ENCODE measurements at regions not wholly inside any gene's neighbourhood (a gene's known extent, or its start where the extent isn't known, plus 50 kb on each side); places are given as distances from the start of the nearest gene placed in this dataset.

DNA sequence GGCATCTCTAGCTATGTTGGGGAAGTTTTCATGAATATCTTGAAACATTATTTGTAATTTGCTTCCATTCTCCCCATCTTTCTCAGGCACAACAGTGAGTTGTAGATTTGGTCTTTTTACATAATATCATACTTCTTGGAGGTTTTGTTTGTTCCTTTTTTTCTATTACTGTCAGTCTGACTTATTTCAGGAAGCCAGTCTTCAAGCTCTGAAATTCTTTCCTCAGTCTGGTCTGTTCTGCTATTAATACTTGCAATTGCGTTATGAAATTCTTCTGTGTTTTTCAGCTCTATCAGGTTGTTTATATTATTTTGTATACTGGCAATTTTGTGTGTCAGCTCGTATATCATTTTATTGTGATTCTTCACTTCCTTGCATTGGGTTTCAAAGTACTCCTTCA, 424.6 kb upstream of the PTBP2 start:
- DNase-seq (ENCODE audit: low spot score) = no peak

DNA sequence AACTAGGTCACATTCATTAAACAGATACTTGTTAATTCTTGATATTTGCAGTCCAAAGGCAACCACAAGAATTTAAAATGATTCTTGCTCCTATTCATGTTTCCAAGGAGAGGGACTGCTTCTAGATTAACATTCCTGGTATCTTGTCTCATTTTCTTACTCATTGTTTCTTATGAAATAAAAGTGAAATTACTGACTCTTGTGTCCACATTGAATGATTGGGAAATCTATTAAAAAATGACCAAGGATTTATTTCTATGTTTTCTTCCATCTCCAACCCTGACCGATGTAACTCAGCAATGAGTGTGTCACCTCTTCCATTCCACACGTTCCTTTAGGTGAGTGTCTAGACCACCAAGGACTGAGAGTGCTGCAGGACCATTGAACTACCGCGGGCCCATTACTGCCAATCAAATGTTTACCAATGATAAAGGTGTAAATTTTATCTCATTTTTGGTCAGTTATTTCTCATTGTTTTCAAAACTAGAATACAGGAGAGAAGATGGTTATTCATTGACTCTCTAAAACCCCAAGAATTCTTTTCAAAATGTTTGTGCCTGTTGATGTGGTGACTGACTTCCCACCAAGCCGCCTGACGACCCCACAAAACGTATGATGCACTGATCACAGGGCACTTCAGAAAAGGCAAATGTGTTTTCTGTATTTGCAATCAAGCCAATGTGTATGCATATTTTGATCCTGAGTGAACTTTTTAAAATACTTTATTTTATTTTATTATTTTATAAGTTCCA, 414.6 kb upstream of the PTBP2 start:
- DNase-seq (ENCODE audit: low spot score) = no peak

DNA sequence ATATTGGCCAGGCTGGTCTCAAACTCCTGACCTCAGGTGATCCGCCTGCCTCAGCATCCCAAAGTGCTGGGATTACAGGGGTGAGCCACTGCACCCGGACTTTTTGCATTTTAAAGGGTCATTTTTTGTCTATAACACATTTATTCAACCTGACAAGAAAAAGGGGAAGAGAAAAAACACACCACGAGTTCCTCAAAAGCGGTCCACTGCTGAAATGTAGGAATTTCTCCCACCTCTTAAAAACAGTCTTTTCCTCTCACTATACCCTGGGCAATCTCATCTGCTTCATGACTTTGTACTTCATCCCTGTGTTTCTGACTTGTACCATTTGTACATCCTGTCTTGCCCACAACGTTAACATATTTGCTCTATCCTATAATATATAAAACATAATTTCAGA, 413.3 kb upstream of the PTBP2 start:
- DNase-seq (ENCODE audit: low spot score) = no peak

DNA sequence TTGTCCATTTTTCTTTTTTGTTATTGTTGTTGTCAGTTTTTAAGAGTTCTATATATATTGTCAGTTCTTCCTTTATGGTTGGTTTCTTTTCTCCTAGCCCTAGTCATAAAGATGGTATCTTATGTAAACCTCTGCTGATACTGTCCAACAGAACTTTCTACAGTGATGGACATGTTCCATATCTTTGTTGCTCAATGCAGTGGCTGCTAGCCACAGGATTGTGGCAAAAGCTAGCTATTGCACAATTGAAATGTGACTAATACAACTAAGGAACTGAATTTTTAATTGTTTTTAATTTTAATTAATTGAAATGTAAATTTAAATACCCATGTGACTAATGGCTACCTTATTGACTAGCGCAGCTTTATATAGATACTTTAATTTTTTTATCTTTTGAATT, 411.8 kb upstream of the PTBP2 start:
- DNase-seq (ENCODE audit: low spot score) = no peak

DNA sequence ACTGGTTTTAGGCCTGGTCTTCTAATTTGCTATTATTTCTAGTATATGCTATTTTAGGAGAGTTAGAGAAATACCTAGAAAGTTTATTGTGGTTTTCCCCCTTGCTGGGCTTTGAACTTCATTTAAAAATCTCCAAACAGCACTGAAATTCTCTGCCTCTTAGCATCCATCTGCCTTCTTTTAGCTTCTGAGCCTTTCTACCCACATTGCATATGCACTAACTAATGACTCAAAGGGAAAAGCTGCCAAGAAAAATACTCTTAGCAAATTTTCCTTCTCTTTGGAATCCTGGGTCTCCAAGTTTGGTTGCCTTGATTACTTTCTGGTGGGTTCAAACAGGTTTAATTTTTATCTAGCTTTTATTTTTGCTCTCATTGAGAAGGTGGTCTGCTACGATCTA, 408.4 kb upstream of the PTBP2 start:
- DNase-seq (ENCODE audit: low spot score) = no peak

DNA sequence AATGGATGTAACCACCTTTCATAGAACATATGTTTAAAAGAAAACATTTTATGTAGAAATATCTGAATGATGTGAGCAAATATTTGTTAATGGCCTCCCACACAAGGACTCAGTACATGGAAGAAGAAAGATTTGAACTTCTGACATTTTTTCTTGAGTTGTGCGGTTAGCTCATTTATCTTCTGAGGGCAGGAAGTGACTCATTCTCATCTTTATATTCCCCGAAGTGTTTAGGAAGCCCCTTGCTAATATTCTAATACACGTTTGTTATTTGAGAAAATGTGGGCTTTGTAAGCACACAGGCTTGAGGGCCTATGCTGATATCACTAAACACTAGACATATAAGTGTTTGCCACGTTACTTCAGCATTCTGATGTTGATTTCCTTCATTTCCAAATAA, 392.5 kb upstream of the PTBP2 start:
- DNase-seq (ENCODE audit: low spot score) = no peak

DNA sequence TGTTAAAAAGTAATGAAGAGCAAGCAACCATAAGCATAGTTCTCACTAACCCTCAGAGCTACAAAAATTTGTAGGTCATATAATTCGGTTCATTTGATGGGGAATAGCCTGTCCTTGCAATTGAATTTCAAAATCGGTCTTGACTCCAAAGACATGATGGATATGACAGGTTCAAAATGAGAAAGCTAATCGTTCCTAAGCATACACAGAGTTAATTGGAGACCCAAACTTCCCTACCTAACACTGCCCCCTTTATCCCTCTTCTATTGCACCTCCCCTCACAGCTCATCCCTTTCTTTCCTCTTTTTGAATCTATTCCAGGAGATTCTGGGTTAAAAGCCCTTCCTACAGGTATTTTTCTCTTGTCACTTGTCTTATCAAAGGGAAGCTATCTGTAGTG, 390.0 kb upstream of the PTBP2 start:
- no peak for DNase-seq (ENCODE audit: low spot score)

DNA sequence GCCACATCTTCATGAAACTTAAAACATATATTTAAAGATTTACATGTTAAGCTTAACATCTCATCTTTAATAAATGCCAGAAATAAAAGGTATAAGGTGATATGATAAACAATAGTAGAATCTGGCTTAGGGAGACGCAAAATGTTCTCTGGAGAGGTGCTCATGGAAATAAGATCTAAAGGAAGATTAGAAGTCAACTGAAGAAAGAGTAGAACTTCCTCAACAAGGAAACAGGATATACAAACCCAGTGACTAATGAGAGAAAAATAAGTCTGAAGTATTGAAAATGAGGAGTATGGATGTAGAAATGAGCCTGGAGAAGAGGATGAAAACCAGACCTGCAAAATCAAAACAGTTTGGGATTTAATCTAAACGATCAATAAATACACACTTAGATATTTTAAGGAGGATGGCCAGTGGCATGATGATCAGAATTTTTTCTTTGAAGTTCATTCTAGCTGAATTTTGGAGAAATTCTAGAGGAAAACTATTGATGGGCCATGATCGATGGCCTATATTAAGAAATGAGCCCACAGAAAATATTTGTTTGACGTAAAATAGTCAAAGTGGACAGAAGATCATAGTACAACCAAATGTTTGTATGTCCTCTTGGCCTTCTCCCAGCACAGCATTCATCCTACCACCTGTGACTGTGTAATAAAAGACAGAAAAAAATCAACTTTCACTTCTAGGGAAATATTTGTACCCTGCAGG, 387.9 kb upstream of the PTBP2 start:
- no peak for DNase-seq (ENCODE audit: low spot score)

DNA sequence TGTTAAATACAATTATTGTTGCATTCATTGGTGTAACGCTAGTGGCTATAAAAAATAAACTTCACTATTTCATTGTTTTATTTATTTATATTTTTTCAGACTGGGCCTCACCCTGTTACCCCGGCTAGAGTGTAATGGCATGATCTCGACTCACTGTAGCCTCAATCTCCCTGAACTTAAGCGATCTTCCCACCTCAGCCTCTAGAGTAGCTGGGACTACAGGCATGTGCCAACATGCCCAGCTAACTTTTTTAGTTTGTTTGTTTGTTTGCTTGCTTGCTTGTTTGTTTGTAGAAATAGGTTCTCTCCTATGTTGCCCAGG, 387.4 kb upstream of the PTBP2 start:
- no peak for DNase-seq (ENCODE audit: low spot score)

DNA sequence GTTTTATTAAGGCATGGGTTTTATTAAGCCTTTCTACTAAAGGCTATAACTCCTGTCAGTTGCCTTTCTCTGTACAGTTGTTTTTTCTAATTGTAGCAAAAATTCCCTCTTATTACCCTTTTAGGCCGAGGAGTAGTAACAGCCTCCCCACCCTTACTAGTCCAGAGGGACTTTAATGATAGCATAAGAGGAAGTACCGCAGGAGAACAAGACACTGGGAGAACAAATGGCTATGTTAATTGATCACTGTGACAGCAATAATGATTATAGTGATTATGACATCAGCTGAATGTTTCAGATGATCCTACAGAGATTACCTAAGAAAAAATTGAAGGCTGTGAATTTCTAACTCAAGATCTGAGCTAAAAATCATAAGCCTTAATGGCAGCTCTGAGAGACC, 383.0 kb upstream of the PTBP2 start:
- no peak for DNase-seq (ENCODE audit: low spot score)

DNA sequence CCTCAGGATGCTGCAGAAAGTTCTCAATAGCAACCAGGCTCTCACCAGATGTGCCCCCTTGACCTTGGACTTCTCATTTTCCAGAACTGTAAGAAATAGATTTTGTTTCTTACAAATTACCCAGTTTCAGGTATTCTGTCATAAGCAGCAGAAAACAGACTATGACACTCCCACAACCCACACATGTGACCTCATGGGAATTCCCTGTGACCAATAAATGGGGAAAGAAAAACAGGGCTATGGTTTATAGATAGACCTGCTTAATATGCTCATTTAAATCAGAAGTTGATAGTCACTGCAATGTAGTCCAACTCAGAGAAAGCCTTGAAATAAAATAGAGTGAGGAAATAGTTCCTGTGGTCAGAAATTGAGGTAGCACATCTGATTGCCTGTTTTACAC, 380.9 kb upstream of the PTBP2 start:
- no peak for DNase-seq (ENCODE audit: low spot score)

DNA sequence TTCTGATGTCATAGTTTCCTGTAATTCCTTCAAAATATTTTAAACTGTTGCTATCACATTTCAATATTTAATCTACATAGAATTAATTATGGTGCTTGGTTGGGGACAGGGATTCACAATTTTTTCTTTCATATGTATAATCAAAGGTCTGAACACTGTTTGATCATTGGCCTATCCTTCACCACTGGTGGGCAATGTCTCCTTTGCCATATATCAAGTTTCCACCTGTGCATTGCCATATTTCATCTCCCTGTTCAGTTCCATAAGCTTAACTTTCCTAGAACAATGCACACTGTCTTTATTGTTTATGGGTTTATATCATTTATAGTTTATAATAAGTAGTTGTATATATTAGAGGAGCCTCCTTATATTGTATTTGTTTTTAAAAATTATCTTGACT, 374.9 kb upstream of the PTBP2 start:
- no peak for DNase-seq (ENCODE audit: low spot score)

DNA sequence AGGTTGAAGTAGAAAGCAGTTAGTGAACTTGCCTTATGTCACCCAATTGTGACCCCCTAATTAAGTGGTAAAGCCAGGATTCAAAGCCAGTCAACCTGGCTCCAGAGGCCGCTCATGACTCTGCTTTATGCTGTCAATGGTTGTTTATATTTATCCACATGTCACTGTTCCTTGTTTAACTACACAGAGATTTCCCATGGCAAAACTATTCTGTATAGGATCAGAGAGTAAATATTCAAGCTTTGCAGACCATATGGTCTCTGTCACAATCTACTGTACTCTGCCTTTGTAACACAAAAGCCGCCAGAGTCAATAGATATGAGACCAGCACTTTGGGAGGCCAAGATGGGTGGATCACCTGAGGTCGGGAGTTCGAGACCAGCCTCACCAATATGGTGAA, 371.7 kb upstream of the PTBP2 start:
- no peak for DNase-seq (ENCODE audit: low spot score)

DNA sequence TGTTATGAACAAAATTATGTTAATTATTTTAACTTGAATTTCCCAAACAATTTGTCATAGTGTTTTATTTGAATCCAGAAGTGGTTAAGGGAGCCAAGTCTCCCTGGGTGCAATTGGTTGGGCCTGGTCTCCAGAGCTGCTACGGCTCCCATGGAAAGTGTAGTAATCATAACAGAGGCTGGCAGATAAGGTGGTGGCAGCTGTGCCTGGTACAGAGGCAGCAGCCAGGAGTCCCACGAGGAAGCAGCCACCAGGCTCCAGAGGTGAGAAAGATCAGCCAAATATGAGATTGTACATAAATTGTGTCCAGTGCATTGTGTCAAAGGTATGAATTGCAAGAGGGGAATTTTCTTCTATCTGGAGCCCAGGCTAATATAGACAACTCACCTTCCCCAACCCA, 368.9 kb upstream of the PTBP2 start:
- no peak for DNase-seq (ENCODE audit: low spot score)

DNA sequence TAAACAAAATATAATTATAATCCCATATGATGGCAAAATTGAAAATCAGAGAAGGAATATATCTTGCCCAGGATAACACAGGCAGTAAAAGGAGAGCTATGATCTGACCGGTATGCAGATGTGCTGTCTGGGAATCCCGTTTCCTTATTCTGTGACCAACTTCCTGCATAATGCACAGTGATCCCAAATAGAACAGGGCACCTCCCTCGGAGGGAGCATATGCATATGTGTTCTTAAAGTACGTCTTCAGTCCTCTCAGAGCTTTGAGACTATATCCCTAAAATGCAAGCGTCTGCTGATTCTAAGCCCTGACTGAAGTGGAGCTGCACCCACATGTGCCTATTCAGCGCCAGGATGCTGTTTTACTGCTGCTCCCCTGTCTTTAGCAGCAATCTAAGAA, 366.1 kb upstream of the PTBP2 start:
- no peak for DNase-seq (ENCODE audit: low spot score)

DNA sequence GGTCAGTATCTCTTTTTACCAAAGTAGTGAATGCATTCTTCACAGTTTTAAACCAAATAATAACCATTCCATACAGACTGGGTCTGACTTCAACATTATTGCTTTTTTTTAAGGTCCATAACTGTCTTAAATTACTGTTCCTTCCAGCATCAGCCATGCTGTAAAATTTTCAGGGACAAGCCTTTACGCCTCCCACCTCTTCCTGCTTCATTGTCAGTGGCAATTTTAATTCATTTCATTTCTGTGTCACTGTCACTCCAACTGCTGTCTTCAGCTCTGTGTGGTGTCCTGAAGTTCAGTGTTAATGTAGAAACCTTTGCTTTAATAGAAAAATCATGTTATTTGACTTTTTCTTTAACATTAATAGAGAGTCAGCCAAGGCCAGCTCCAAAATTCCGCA, 365.6 kb upstream of the PTBP2 start:
- no peak for DNase-seq (ENCODE audit: low spot score)

DNA sequence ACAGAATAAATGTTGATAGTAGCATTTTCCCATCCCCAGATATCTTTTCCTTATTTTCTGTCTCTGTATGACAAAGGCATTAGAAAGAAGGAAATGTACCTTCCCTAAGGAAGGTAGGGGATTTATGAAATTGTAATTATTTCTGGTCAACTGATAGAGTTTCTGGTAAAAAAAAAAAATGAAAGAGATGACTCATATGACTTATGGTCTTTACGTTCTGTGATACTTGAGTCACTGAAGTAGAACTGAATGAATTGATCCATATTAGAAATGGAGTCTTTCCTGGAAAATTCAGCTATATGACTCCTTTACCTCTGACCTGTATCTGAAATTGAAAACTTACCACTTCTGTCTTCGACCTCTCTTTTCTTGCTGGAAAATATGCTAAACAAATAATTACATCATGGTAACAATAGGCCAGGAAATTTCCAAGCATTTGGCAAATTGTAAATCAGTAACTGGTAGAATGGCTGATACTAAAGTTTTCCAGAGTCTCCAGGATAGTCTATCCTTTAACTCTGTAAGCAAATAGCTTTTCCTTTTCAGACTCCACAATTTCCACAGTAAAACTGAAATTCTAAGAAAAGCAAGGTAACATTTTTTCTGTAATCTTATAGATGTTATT, 364.3 kb upstream of the PTBP2 start:
- DNase-seq (ENCODE audit: low spot score) = no peak

DNA sequence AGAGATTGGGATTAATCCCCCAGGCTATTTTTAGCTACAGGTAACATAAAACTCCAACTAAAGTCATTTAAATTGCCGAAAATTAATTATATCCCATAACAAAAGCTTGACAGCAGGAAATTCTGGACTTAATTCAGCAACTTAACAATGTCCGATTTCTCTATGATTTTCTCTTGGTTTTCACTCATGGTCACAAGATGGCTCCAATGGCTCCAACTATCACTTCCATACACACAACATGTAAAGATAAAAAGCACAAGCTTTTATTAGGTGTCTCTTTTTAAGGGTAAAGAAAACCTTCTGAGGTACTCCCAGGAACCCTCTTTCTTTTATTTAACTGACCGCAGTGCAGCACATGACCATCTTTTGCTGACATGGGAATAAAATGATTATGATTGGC, 363.5 kb upstream of the PTBP2 start:
- no peak for DNase-seq (ENCODE audit: low spot score)

DNA sequence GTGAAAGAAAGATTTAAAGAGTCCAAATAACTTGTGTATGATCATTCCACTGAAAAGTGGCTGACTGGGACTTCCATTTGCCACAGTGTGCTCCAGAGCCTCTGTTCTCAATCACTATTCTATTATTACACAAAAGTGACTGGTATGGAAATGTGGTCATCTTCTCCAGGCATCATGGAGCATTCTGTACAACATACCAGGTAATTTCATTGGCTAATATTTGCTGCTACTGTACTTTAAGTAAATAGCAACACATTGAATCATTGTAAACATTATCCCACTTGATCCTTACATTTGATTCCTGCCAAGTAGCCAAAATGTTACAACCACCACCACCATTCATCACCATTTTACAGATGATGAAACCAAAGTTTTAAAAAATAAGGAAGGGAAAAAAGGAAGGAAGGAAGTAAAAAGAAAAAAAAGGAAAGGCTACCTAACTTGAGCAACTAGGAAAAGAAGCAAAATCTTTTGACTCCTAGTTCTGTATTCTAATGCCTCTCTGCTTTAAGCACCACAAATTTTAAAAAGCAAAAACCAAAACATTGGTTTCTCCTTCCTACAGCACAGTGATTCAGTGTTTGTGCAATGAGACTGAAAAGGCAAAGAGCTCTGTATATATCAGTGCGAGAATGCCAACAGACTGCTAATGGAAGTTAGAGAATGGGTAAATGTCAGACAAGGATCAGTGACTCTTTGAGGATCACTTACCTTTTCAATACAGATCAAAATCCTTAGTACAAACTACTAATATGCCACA, 361.4 kb upstream of the PTBP2 start:
- no peak for DNase-seq (ENCODE audit: low spot score)

DNA sequence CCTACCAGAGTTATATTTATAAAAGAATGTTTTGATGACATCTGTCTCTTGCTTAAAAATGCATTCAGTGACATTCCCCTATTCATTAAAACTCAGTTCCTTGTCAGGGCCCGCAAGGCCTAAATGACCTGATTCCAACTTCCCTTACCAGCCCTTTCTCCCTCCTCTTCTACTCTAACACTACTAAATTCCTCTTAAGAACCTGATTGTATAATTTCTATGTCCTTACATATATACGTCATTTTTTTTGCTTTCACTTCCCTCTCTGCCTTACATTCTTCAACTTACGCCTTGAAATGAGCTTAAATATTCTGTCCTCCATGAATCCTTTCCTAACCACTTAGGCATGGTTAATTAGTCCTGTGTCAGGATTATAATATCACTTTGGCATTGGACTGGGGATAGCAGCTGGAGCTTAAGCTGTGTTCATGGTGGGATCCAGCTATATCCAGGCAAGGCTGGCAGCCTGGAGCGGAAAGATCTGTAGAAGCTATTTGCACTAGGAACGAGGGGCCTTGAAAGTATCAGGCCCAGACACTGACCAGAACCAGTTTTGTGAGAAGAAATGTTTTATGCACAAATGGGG, 360.2 kb upstream of the PTBP2 start:
- no peak for DNase-seq (ENCODE audit: low spot score)

DNA sequence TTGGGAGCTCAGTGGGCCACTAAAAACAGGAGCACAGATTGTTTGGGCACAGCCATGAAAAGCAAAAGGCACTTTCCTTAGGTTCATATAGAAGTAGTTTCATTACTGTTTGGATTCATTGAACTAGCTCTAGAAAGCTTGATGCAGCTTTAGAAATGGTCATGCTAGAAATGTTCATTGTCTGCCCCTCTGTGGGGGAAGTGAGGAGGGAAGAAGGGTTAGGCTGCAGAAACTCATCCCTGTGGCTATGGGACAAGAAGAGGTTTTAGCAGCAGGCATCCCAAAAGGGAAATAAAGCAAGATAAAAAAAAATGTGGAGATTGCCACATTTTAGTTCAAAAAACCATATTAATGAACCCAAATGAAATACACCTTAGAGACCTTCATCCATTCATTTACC, 359.6 kb upstream of the PTBP2 start:
- no peak for DNase-seq (ENCODE audit: low spot score)

DNA sequence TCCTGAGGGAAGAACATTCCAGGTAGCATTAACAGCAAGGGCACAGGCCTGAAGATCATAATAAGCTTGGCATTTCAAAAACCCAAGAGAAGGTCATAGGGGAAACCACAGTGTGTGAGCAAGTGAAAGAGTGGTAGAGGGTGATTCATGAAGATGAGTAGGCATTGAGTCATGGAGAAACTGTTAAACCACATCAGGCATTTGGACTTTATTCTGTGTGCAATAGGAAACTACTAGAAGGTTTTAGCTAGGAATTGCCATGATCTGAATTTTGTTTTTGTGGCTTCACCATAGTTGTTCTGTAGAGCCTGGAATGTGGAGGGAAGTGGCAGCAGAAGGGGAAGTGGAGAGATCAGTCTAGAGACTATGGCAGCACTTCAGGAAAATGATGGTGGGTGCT, 359.0 kb upstream of the PTBP2 start:
- no peak for DNase-seq (ENCODE audit: low spot score)

DNA sequence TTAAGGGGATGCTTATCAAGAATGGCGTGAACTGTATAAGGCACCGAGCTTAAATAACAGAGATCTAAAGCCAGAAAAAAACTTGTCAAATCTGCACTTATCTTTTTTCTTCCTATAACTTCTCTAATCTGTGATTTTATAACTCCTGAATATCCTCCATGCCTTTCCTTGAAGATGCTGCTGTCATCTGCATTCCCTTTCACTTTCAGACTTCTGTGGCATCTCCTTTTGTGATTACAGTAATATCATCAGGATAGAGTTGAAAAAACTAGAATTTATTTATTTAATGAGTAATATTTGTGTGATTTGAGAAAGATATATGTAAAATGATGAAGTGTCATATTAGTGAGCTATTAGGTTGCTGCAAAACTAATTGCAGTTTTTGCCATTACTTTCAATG, 357.8 kb upstream of the PTBP2 start:
- DNase-seq (ENCODE audit: low spot score) = no peak

Data from pons (tissue), 1 donor.